Mesothelial cell of epicardium (in vitro differentiated cells): ENCODE measurements at regions not wholly inside any gene's neighbourhood (a gene's known extent, or its start where the extent isn't known, plus 50 kb on each side); places are given as distances from the start of the nearest gene placed in this dataset.

Experiments
- DNase-seq, 2 experiments: peaks; one replicate each; pipeline ENCODE4 v3.0.0; 2021; ENCODE audit warnings: low spot score in 2 of 2; ENCODE audit not compliant: unreplicated experiment in 2 of 2
- H3K27ac Mint-ChIP-seq: 2 replicates; pipeline ENCODE4 v1.8.0; 2021; ENCODE audit warnings: mixed read lengths
- H3K27me3 Mint-ChIP-seq: 2 replicates; pipeline ENCODE4 v1.8.0; 2021; ENCODE audit warnings: low read depth, mixed read lengths
- H3K36me3 Mint-ChIP-seq: 2 replicates; pipeline ENCODE4 v1.8.0; 2021; ENCODE audit warnings: mixed read lengths
- H3K4me1 Mint-ChIP-seq: 2 replicates; pipeline ENCODE4 v1.8.0; 2021; ENCODE audit warnings: mixed read lengths
- H3K4me3 Mint-ChIP-seq: 2 replicates; pipeline ENCODE4 v1.8.0; 2021; ENCODE audit warnings: mild to moderate bottlenecking, moderate library complexity, mixed read lengths
- H3K9me3 Mint-ChIP-seq: 2 replicates; pipeline ENCODE4 v1.8.0; 2021; ENCODE audit warnings: mixed read lengths
- CTCF ChIP-seq: fragments of 200-600 bp; sonication (generic); IDR thresholded peaks from one replicate; pipeline ENCODE4 v1.5.0; 2021; ENCODE audit warnings: antibody characterized with exemption; ENCODE audit not compliant: unreplicated experiment

- TF ChIP-seq CTCF = no peak
- DNase-seq = no peak
- H3K27me3 Mint-ChIP-seq = peaks cover 1% of the 10 kb centered on the region
- no peaks in the 10 kb centered on the region for H3K4me1 Mint-ChIP-seq
- H3K9me3 Mint-ChIP-seq = peaks cover 15% of the 10 kb centered on the region
- no peaks in the 10 kb centered on the region for H3K36me3 Mint-ChIP-seq
- no peak overlapping the region for H3K4me3 Mint-ChIP-seq
- H3K27ac Mint-ChIP-seq = no peak overlapping the region
Measured at GRCh38 chr18:37962316-37962966, 396.8 kb upstream of the CELF4 start.

GRCh38 chr18:37958499-37958898 lies 392.9 kb upstream of the CELF4 start:
- H3K27ac Mint-ChIP-seq = no peak overlapping the region
- no peaks in the 10 kb centered on the region for H3K36me3 Mint-ChIP-seq
- no peak for DNase-seq
- H3K9me3 Mint-ChIP-seq = peaks cover 22% of the 10 kb centered on the region
- peaks cover 1% of the 10 kb centered on the region for H3K27me3 Mint-ChIP-seq
- no peaks in the 10 kb centered on the region for H3K4me1 Mint-ChIP-seq
- no peak overlapping the region for H3K4me3 Mint-ChIP-seq
- TF ChIP-seq CTCF = no peak

GRCh38 chr18:37956902-37957301 lies 391.3 kb upstream of the CELF4 start:
- H3K27ac Mint-ChIP-seq = no peak overlapping the region
- no peak for TF ChIP-seq CTCF
- DNase-seq = no peak
- no peak overlapping the region for H3K4me3 Mint-ChIP-seq
- peaks cover 28% of the 10 kb centered on the region for H3K9me3 Mint-ChIP-seq
- H3K36me3 Mint-ChIP-seq = no peaks in the 10 kb centered on the region
- H3K4me1 Mint-ChIP-seq = no peaks in the 10 kb centered on the region
- peaks cover 1% of the 10 kb centered on the region for H3K27me3 Mint-ChIP-seq

- H3K27ac Mint-ChIP-seq = no peak overlapping the region
- no peak for TF ChIP-seq CTCF
- no peak for DNase-seq
- H3K4me1 Mint-ChIP-seq = no peaks in the 10 kb centered on the region
- H3K27me3 Mint-ChIP-seq = peaks cover 1% of the 10 kb centered on the region
- no peak overlapping the region for H3K4me3 Mint-ChIP-seq
- no peaks in the 10 kb centered on the region for H3K36me3 Mint-ChIP-seq
- H3K9me3 Mint-ChIP-seq = peaks cover 29% of the 10 kb centered on the region
Measured at GRCh38 chr18:37956020-37956419, 390.4 kb upstream of the CELF4 start.

- H3K4me3 Mint-ChIP-seq = no peak overlapping the region
- H3K9me3 Mint-ChIP-seq = peaks cover 21% of the 10 kb centered on the region
- H3K4me1 Mint-ChIP-seq = no peaks in the 10 kb centered on the region
- no peaks in the 10 kb centered on the region for H3K36me3 Mint-ChIP-seq
- no peak for DNase-seq
- TF ChIP-seq CTCF = no peak
- no peak overlapping the region for H3K27ac Mint-ChIP-seq
- no peaks in the 10 kb centered on the region for H3K27me3 Mint-ChIP-seq
Measured at GRCh38 chr18:37955201-37955600, 389.6 kb upstream of the CELF4 start.

GRCh38 chr18:37953876-37954275 lies 388.3 kb upstream of the CELF4 start:
- DNase-seq = no peak
- no peak for TF ChIP-seq CTCF
- no peaks in the 10 kb centered on the region for H3K4me1 Mint-ChIP-seq
- no peaks in the 10 kb centered on the region for H3K27me3 Mint-ChIP-seq
- H3K9me3 Mint-ChIP-seq = peaks cover 16% of the 10 kb centered on the region
- H3K27ac Mint-ChIP-seq = no peak overlapping the region
- no peak overlapping the region for H3K4me3 Mint-ChIP-seq
- no peaks in the 10 kb centered on the region for H3K36me3 Mint-ChIP-seq
